Middle frontal gyrus (tissue), 1 donor: ENCODE measurements at regions not wholly inside any gene's neighbourhood (a gene's known extent, or its start where the extent isn't known, plus 50 kb on each side); places are given as distances from the start of the nearest gene placed in this dataset.
"Not testable (repeated sequence)": the region's sequence is repeated elsewhere in the genome, so short reads cannot be mapped to it uniquely, and the experiment has no call there.

ENCODE experiments used
- DNase-seq: peaks from one replicate; pipeline ENCODE4 v3.0.0-alpha.2; 2015; ENCODE audit warnings: low spot score; ENCODE audit errors: extremely low spot score

- DNase-seq, result no peak
These were observed 580.6 kb downstream of the TRIML1 start for GRCh38 chr4:188719794-188720193.

- DNase-seq, result no peak
These were observed 583.7 kb downstream of the TRIML1 start for GRCh38 chr4:188722911-188723310.

- no peak for DNase-seq
These were observed 588.5 kb downstream of the TRIML1 start for GRCh38 chr4:188727746-188728145.

- no peak for DNase-seq
These were observed 589.1 kb downstream of the TRIML1 start for GRCh38 chr4:188728359-188728758.

- DNase-seq, result no peak
These were observed 592.9 kb downstream of the TRIML1 start for GRCh38 chr4:188732131-188732530.

- DNase-seq, result no peak
These were observed 595.8 kb downstream of the TRIML1 start for GRCh38 chr4:188735082-188735481.

GRCh38 chr4:188737251-188738002 is 598.2 kb downstream of the TRIML1 start:
- no peak for DNase-seq

- not testable (repeated sequence) for DNase-seq
These were observed 599.0 kb downstream of the TRIML1 start for GRCh38 chr4:188738290-188738689.

- not testable (repeated sequence) for DNase-seq
These were observed 600.9 kb downstream of the TRIML1 start for GRCh38 chr4:188740172-188740571.

GRCh38 chr4:188740791-188741190 is 601.5 kb downstream of the TRIML1 start:
- DNase-seq, result not testable (repeated sequence)

- no peak for DNase-seq
These were observed 615.2 kb downstream of the TRIML1 start for GRCh38 chr4:188754372-188755002.

- DNase-seq, result no peak
These were observed 628.3 kb downstream of the TRIML1 start for GRCh38 chr4:188767496-188767895.

- no peak for DNase-seq
These were observed 639.7 kb downstream of the TRIML1 start for GRCh38 chr4:188778905-188779304.

GRCh38 chr4:188779581-188779980 is 640.3 kb downstream of the TRIML1 start:
- no peak for DNase-seq

GRCh38 chr4:188780028-188780427 is 640.8 kb downstream of the TRIML1 start:
- no peak for DNase-seq

GRCh38 chr4:188780686-188781085 is 641.4 kb downstream of the TRIML1 start:
- DNase-seq, result no peak

- no peak for DNase-seq
These were observed 642.4 kb downstream of the TRIML1 start for GRCh38 chr4:188781655-188782054.

GRCh38 chr4:188783175-188783574 is 643.9 kb downstream of the TRIML1 start:
- no peak for DNase-seq

- no peak for DNase-seq
These were observed 644.4 kb downstream of the TRIML1 start for GRCh38 chr4:188783606-188784160.

- not testable (repeated sequence) for DNase-seq
These were observed 657.4 kb downstream of the TRIML1 start for GRCh38 chr4:188796600-188796999.

GRCh38 chr4:188797011-188797410 is 657.8 kb downstream of the TRIML1 start:
- not testable (repeated sequence) for DNase-seq

- no peak for DNase-seq
These were observed 665.6 kb downstream of the TRIML1 start for GRCh38 chr4:188804861-188805260.

- no peak for DNase-seq
These were observed 671.9 kb downstream of the TRIML1 start for GRCh38 chr4:188811121-188811520.
